CD4-positive, alpha-beta T cell treated with Interleukin-6 at 100 ng/mL for 8 hours (primary cell): ENCODE measurements at regions not wholly inside any gene's neighbourhood (a gene's known extent, or its start where the extent isn't known, plus 50 kb on each side); places are given as distances from the start of the nearest gene placed in this dataset.
A peak's percentile ranks its signal among the peaks of the same experiment; 100 is the strongest.

ENCODE experiments used
- DNase-seq: peaks from one replicate; pipeline ENCODE4 v3.0.0-alpha.2; 2020; ENCODE audit warnings: mixed read lengths, low spot score

DNA sequence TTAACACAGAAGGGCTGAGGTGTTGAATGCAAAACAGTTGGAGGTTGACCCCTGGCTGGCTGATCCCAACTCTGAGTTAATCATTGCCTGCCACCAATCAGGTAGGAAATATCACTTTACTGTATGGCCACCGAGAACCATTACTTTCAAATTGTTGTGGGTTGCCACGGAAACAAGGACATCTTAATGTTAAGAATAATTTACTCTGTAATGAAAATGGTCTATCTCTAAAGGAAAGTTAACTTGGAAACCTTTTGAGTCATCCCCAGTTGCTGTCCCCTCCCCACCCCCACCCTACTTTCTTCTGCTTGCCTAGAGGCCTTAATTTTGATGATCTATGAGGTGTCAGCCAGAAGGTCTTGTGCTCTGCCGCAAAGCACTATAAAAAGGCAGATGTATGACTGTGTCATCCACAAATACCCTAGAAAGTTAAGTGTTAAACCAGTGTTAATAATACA, 78.7 kb upstream of the SNRK start:
- DNase-seq: no peak

DNA sequence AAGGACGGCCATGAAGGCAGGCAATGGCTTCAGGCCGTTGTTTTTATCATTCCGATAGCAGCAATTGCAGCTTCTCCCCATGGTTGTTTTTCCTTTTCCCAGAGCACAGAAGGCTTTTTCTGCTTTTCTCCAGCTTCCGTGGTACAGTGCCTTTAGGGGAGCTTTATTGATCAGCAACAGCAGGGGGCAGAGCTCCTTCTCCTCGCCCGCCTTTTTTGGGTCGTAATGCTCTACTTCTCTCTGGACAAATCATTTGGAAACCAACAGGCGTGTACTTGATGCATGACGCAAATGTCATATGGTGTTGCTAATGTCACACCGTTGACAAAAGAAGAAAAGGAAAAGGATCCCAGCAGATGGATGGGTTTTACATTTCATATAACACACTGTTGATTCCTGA, 79.7 kb upstream of the SNRK start:
- DNase-seq: no peak

DNA sequence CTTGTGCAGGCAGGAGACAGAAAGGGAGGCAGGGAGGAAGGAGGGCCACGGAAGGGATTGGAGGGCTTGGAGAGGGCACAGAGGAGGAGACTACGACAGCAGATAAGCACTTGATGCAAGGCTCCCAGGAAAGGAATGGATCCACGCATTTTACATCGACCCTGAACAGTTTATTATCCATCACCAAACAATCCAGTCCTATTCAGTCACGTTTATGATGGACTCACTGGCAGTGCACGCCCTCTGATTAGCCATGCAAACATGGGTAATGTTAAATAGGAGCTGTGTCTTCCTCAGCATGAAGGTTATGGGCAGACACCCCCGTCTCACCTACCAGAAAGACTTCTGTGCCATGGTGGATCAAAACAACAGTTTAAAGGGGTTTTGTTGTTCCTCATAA, 80.2 kb upstream of the SNRK start:
- DNase-seq: no peak

DNA sequence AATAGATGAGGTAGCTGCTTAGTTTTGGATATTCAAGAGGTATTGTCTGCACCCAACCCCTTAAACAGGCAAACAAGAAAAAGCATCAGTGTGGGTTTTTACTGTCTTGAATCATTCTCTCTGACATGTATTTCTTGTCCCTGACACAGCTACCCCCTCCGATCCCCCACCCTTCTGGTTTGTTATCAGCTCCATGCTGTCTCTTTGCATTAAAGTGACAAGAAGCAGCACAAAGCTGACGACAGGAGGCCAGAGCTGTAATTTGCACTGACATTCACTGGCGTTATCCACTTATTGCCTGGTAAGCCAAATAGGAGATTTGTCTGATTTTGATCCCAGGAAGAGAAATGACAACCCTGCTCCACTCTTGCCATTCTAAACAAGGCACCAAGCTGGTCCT, 83.3 kb upstream of the SNRK start:
- no peak for DNase-seq

DNA sequence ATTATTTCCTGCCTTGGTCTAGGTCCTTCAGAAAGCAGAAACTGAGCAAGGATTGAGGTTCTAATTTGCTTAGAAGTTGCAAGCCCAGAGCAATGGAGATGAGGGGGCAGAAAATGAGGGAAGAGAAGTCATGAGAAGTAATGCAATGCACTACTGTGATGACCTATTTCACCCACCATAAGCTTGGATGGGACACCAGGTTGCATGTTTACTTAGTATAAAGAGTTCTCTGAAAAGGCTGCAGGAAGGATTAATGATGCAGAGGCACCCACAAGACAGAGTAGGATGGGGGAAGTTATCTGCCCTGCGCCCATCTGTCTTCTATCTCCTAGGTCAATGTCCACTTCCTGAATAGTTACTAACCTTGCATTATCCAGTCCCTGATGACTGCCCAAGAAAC, 84.8 kb upstream of the SNRK start:
- no peak for DNase-seq

DNA sequence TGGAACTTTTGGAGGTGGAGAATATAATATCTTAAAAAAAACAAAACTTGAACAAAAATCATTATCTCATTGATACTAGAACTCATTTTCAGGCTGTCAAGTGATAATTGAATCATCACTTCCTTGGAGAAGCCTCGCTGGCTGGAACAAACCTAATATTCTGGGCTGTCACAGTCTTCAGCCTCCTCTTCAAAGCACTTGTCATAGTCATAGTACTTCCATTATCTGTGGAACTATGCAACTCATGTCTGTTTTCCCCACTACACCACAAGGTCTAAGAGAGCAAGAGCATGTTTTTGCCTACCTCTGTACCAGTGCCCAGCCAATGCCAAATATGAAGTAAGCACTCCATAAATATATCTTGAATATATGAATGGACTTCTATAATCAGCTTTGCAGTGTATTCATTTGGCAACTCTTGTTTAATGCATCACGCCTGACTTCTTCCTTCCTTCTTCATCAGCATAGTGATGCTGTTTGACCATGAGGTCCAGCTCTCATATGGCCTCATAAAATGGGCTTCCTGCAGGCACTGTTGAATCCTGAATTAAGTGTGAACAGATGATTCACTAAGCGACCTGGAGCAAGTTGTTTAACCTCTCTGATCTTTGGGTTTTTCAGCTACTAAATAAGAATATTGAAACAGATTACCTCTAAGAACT, 86.6 kb upstream of the SNRK start:
- DNase-seq: no peak

DNA sequence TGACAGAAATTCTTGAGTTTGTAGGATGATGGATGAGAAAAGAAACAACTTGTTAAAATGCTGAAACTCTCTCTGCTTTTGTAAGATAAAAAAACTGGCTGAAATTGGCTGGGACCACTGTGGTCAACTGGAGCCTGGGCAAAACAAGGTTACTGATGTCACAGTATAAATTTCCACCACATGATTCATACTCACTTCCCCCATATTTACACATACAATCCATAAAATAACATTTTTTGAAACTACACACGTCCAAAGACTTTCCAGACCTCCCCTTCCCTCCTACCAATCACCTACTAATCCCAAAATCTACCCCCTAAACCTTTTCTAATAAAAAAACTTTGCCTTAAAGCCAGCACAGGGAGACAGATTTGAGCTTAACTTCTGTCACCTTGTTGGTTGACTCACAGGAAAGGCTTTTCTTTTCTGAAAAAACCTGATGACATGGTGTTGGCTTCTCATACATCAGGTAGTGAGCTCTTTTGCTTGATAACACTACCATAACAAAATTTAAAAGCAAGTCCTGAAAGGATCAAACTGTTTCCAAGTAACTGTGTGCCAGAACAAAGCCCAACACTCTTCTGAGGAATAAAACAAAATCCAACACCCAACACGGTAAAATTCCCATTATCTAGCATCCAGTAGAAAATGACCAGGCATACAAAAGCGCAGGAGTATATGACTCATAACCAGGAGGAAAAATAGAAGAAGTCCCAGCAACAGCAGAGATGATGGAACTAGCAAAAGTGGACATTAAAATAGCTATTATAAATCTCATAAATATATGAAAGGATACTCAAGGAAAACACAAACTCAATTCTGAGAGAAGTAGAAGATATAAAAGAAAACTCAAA, 87.3 kb upstream of the SNRK start:
- no peak for DNase-seq

DNA sequence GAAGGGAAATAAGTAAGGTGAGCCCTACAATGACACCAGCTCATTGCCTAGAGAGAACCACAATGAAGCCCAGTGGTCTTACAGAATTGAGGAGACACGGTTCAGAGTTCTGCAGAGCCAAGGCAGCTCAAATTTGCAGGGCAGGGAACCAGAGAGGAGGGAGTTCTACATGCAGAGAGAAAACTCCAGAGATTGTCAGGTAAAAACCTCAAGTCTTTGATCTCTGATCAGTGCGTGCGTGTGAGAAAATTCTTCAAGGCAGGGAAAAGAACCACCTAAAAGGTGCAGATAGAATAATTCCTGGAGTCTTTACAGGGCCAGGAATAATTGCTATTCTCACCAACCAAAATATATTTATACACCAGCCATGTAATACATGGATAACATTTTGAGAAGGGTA, 88.0 kb upstream of the SNRK start:
- DNase-seq: no peak

DNA sequence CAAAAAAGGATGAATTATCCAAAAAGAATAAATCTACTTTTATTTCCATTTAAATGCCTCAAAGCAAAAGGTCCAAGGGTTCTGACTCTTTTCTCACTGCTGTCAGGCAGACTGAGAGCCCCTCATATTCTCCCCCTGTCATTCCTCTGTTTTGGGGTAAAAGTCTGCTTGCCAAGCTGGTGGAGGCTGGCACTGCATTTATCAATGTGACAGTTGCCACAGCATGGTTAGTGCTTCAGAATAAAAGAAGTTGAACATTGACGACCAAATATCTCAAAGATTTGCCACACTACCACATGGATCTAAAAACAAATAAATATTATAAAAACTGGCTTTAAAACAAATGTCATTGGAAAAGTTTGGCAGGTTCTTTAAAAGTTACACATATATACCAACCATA, 89.2 kb upstream of the SNRK start:
- DNase-seq: no peak

DNA sequence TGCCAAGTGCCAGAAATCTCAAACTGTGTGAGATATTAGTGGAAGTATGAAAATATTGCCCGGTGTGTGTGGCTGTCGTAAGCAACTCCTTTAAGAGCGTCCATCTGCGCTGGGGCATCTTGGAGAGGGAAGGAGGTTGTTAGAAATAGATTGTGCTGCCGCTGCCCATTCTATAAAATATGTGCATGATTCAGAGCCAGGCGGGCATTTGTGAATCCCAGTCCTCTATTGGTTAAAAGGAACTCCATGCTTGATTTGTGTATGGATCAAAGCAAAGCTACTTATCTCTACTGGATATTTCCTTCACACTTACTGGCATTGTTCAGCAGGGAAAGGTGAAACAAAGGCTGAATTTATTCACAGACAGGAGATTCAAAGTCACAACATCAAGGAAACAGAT, 89.6 kb upstream of the SNRK start:
- DNase-seq: no peak

DNA sequence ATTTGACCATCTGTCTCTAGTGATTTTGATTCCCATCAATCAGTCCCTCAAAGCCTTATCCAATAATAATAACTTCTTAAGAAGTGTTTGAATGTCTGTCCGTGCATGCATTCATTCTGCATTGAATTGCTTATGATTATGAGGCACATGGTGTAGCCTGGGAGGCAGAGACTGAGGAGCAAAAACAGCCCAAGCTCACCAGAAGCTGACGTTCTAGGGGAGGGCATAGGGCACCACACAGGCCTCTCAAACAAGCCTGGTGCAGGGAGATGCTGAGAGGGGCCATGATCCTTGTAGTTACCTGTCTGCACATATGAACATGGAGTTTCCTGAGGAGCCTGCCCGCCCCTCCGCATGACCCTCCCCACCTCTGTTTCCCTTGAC, 89.2 kb upstream of the POMGNT2 start:
- no peak for DNase-seq

DNA sequence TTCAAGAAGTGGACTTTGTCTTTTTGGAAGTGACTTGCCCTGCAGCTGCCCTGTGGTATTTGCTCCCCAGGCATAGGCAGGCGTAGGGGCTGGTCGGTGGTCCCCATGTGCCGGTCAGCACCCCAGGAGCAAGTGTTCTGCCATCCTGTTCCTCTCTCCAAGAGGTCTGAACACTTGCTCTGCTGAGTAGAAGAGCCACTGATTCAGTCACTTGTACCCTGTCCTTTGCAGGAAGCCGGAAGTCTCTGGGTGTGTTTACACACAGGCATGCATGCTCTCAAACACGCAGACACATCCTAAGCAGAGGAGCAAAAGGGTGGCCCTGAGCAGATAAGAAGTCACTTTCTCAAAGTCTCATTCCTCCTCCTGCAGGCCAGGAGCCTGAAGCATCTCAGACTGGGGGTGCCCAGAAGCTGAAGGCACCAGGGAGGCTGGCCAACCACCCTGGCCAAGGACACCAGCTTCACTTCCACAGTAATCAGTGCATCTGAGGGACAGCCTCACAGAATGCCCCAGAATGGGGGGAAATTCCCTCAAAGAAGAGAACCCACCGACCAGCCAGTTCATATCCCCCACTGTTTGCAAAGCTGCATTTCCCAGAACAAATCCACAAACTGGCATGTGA, 88.7 kb upstream of the POMGNT2 start:
- peak; percentile 76 for DNase-seq

DNA sequence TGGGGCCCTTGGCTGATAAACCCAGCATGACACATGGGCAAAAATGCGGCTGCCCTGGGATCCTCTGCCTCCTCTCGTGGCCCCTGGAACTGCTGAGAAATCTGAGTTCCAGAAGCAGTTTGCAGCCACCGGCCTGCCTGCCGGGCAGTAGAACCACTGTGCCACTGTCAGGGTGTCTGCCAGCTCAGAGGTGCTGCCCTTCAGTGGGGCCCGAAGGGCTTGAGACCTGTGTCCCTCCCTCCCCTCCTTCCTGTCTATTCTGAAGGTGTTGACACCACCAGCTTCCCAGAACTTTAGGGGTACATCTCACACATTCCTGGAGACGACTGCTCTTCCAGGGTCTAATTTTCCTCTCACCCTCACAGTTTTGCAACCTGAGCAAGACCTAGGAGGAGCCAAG, 88.2 kb upstream of the POMGNT2 start:
- DNase-seq: no peak

DNA sequence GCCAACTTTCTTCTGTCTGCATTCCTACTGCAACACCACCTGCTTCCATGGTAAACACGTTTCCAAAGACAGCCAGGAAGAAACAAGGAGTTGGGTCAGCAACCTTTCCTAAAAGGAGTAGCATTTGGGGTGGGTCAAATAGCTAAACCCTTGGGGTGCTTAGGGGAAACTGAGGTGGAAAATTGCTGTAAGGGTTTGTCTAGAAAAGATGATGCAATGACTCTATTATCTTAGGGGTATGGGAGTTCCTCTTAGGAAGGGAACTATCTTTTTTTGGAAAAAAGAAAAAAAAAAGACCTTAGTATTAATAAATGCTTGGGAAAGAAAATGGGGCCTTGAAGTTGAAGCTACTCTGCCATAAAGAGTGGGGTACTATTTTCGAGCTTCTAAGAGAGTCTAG, 86.1 kb upstream of the POMGNT2 start:
- no peak for DNase-seq

DNA sequence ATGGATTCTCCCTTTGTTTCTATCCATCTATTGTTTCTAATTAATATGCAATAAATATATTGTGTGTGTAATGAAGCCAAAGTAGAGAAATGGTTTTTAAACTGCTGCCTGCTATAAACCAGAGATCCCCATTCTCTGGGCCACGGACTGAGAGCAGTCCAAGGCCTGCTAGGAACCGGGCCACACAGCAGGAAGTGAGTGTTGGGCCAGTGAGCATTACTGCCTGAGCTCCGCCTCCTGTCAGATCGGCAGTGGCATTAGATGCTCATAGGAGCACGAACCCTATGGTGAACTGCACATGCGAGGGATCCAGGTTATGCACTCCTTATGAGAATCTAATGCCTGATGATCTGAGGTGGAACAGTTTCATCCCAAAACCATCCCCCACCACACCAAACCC, 85.2 kb upstream of the POMGNT2 start:
- no peak for DNase-seq

DNA sequence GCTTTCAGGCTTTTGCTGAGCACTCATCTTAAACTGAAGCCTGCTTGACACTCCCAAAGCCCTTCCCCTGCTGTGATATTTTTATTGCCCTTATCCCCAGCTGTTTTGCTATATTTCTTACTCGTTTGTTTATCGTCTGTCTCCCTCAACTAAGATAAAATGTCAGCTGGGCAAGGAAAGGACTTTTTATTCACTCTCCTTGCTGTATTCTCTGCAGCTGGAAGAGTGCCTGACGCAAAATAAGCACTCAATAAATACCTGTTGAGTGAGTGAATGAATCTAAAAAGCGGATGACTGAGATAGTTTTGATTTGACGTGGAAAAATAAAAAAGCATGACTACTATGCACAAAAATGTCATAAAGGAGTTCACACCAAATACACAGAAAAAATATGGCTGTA, 84.8 kb upstream of the POMGNT2 start:
- no peak for DNase-seq

DNA sequence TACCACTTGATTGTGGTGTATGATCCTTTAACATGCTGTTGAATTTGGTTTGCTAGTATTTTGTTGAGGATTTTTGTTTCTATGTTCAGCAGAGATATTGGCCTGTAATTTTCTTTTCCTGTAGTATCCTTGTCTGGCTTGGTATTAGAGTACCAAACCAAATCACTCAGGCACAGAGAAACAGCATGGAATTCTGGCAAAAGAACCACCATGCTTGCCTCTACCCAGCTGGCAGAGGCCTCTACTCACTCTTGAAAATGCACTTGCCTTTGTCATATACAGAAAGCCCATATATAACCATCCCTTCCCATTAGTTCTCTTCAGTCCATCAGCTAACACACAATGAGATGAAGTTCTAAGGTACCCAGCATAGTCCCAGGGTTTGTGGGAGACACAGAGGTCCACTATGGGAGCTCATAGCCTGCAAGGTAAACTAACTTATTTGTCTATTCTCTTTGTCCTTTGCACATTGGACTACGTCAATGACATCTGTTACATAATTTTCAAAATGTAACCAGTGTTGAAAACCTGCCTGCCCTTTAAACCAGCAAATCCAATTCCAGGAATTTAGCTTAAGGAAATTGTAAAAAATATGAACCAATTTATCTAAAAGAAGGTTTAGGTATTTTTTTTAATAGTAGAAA, 82.1 kb upstream of the POMGNT2 start:
- no peak for DNase-seq

DNA sequence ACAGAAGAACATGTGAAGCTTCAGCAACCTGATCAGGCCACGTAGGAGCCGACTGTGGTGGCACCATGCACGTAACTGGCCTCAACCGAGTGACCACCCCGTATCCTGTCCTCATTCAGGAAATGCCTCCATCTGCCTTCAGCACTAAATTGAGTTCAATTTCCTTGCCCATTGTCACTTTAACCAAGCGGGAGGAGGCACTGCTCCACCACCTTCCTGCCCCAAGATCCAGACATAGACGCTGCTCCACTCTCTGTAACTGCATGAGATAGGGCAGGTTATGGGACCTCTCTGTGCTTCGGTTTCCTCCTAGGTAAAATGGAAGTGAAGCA, 80.1 kb upstream of the POMGNT2 start:
- no peak for DNase-seq

DNA sequence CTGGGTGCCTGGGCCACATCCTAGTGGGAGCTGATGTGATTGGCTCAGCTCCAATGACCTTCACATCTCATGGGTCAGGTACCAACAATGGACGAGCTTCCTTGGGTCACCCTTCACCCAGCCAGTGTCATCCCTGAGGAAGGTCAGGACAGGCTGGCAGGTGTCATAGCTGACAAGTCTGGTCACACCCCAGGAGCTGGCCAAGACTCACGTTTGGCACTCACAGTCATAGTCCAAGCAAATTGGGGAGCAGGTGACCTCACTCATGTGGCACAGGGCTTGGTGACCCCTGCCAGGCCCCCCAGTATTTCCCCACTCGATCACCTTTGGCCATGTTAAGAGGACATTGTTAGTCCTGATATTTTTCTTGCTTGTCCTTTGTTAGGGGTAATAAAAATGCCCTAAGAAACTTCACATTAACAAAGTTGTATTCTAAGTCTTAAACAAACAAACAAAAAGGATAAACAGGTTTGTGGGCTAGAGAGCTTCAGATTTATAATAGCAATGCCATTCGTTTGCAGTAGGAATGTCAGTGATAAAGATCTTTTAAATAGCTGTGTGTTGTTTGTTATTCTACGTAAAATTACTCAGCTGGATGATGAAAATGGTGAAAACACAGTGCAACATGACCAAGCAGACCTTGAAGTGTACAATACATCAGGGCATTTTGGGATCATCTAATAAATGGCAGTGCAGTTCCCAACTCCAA, 79.5 kb upstream of the POMGNT2 start:
- no peak for DNase-seq

DNA sequence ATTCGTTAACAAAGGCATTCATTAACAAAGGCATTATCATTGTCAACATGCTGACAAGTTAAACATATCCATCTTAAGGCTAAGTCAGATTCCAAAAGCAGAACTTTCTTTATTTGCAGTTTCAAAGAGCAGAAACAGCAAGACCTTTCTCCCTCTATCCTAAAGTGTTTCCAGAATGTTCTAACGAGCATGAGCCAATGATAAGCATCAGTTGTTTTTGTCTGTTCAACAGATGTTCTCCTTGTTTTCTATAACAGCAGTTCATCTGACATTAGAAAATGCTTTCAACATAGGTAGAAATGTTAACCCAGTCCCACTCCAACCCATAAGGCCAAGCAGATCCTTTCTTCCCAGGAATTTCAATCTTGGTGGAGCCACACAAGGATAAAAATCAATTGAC, 77.6 kb upstream of the POMGNT2 start:
- DNase-seq: no peak

DNA sequence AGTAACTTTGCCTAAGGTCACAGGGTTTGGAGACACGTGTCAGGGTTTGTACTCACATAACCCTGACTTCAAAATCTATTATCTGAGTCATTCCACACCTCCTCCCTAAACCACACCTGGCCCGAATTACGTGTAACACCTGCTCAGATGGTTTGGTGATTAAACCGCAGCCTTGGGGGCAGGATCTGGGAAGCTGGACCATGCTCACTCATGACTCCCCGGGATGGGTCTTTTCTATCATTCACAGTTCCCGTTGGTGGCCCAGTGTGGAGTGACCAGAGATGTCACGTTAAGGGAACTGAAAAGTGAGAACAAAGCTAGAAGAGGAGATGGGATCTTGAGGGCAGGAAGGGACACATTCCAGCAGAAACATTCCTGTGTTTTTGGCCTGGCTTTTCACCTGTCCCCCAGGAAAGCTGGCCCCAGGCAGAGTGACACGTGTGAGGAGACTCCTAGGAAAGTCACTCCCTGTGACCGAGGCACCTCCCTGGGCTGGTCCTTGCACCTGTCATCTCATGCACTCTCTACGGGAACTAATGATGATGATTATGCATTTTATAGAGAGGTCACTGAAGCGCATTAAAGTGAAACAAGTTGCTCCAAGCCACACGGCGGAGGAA, 75.4 kb upstream of the POMGNT2 start:
- peak; percentile 57 for DNase-seq

DNA sequence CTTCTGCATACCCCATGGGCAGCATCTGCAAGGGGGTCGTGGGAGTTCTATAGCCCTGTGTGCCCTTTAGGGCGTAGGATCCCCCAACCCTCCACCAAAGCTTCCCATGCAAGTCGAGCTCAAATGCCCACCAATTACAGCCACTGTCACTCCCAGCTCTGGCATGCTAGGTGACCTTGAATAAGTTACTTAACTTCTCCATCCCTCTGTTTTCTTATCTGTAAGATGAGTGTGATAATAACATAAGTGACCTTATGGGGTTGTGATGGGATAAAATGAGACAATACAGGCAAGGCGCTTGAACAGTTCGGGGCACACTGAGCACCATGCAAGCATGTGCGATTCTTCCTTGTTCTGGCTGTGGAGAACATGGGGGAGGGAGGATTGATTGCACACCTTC, 74.8 kb upstream of the POMGNT2 start:
- DNase-seq: no peak
